DMS79 (cell line): ENCODE measurements at regions not wholly inside any gene's neighbourhood (a gene's known extent, or its start where the extent isn't known, plus 50 kb on each side); places are given as distances from the start of the nearest gene placed in this dataset.

Experiments
- DNase-seq: peaks from one replicate; lab custom pipeline; 2025; lab: John Stamatoyannopoulos, UW

- no peak for DNase-seq
Measured at GRCh38 chr6:156648616-156649015, 128.6 kb upstream of the ARID1B start.

GRCh38 chr6:156647991-156648390 lies 129.2 kb upstream of the ARID1B start:
- DNase-seq, result no peak

DNA sequence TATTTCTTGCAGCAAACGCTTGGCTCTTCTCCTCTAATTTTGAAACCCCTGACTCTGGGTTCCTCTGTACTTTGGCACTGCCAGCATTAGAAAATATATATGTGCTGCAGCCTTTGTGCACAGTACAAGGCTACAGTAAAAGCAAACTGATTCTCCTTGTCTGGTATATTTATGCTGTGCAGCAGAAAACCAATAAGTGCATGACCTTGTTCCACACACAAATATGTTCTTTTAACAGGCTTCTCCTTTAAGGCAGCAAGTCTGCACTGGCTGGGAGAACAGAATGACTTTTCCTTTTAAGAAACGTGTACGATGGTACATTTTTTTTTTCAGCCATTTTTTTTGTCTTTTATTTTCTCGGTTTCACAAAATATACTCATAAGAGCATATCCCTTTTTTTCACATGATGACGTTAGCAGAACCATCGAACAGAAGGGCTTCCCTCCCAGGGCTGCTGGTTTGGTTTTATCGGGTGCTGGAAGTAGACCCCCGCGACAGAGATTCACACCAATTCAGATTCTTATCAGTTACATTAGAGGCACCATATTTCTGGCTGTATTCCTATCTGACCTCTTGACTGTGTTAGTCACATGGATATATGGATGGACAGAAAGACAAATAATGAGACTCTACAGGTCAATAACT lies 129.9 kb upstream of the ARID1B start:
- no peak for DNase-seq

- DNase-seq, result no peak
Measured at GRCh38 chr6:156646496-156646895, 130.7 kb upstream of the ARID1B start.

DNA sequence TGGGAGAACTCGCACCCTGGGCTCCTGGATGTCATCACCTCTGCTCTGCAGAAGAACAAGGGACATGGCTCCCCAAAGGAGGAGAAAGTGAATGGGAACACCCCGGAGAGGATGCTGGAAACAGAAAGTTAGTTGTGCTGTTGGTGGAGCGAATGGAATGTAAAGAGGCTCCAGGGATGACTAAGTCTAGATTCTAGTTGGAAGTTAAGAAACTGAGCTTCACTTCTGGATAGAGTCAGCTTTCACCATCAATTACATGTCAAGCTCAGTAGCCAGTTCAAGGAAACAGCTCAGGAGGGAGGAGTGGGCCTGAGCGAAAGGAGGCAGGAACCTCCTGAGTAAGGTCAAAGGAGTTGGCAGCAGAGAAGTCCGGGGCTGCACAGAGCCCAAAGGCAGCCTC lies 132.1 kb upstream of the ARID1B start:
- no peak for DNase-seq

DNA sequence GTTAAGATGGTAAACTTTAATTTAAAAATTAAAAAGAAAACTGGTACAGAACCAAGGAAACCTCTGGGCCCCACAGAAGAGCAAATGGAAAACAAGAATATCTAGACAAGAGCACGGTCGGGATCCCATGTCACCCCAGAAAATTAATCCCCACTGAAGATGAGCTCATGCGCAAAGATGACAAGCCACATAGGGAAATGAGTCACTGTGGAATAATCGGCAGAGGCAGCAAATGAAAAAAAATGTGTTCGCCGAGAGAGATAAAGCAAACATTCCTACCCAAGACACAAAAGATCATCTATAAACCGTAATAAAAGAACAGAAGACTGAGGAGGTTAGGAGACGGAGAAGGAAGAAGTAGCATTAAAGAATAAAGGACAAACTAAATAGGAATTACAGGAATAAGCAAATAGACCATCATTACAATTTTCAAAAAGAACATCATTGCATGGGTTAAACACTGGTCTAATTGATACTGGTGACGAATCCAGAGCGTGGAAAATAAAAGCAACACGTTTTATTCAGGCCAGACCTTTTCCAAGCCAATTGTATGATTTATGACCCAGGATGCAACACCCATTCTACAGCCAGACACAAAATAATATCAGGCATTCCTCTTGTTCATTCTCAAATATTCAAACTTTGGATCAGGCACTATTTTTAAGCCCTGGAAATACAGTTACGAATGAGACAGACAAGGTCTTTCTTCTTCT lies 138.0 kb upstream of the ARID1B start:
- DNase-seq, result no peak

- DNase-seq, result no peak
Measured at GRCh38 chr6:156638581-156638980, 138.6 kb upstream of the ARID1B start.

DNA sequence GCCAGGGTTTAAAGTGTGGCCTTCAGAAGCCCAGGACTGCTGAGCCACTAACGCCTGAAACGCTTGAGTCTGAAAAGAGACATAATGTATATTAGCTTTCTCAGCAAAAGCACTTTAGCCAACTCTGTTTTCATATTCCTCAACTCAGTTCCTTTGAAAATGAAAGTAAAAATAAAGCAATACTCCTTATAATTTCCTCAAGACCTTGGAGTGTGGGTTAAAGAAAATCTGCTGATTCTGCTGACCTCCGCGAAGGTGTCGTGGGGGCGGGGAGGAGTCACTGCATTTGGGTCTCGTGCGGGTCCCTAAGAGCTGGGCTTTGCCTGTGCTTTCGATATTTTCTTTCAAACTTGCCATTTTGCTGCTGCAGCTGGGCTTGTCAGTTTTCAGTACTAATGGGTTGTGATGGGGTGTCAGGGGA lies 142.2 kb upstream of the ARID1B start:
- no peak for DNase-seq

- DNase-seq, result no peak
Measured at GRCh38 chr6:156634048-156634447, 143.1 kb upstream of the ARID1B start.

DNA sequence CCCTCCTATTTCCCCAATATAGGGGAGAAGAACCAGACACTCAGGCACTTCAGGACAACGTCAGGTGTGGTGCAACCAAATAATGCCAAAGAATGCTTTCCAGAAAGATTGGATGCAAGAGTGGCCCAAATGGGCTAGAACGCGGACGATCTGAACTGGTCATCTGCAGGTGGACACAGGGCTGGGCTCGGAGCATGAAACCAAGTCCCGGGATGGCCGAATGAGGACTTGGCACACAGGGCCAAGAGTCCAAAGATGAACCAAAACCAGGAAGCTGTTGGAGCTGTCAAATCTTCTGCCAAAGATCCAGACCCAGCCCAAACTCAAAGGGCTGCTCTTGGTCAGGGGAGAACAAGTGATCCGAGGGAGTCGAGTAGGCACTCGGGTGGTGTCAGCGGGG lies 143.9 kb upstream of the ARID1B start:
- no peak for DNase-seq

DNA sequence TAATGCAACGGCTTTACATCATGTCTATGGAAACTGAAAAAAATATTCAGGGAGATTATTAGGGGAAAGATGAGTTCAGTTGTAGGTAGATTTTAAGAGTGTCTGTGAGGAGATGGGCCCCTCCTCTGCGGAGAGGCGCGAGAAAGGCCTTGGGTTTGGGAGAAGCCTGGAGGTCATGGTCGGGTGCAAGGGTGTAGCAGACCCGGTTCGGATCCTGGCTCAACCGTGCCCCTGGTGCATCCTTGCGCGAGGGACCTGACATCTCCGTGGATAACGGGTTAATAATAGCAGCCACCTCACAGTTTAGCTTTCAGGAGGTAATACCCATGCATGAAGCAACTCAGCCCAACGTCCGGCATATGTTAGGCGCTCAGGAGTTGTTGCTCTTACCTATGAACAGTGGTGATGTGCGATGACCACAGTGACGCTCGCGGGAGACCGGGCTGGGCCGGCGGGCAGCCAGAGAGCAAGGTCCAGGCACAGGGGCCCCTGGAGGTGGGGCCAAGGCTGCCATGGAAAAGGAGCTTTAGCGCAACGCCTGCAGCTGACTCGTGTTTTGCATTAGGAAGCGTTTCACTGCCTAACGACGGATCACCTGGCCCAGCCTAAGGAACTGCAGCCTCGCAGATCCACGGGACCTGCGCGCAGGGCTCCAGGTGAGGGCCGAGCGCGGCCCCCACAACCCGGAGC lies 146.4 kb upstream of the ARID1B start:
- no peak for DNase-seq

- no peak for DNase-seq
Measured at GRCh38 chr6:156628805-156629204, 148.4 kb upstream of the ARID1B start.

DNA sequence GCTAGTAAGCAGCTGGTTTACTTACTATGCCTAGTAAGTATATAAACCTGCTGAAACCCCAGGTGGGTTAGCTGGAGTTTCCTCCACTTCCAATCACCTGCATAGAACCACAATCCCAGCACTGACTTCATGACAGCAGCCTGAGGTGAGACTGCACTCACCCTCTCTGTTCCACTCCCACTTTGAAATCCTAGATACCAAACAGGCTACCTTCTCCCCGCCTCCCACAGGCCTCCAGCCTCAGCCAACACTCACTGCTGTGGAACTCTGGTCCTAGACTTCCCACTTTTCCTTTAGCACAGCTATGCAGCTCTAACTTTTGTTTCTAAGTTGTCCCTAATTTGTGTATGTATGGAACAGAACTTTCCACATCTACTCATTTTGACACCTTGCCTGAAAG lies 149.7 kb upstream of the ARID1B start:
- no peak for DNase-seq

GRCh38 chr6:156622185-156622584 lies 155.0 kb upstream of the ARID1B start:
- DNase-seq, result no peak

GRCh38 chr6:156620331-156620730 lies 156.8 kb upstream of the ARID1B start:
- no peak for DNase-seq

- DNase-seq, result peak; percentile 99
Measured at GRCh38 chr6:156618600-156619205, 158.5 kb upstream of the ARID1B start.

DNA sequence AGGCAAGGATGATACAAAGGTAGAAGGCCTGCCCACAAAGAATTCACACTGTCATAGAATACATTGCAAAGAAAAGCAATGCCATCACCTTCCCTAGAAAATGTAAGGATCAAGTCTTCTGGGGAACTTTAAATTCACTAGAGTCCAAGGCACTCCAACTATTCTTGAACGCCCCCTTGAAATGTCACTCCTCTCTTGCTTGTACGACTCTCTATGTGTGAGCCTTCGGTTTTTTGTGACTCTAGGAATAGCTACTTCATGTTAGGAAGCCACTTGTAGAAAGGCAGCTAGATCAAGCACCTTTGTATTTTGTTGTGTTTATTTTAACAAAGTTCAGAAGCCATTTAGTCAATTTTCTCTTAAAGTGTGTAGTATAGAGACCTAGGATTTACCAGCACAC lies 159.2 kb upstream of the ARID1B start:
- peak; percentile 50 for DNase-seq

DNA sequence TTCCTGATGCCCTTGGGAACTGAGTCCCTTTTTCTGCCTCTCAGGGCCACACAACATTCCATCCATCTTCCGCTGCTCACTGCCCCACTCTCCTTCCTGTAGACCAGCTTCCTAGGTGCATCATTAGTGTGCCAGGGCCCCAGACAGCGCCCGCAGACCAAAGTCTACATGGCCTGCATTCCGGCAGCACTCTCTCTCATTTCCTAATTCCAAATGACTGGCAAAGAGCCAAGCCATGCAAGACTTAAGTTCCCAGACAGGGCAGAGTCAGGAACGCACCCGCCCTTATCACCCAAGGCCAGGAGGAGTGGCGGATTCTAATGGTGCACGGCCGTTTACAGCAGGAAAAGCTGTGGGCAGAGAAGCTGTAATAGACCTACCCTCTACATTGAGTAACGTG lies 159.8 kb upstream of the ARID1B start:
- DNase-seq, result peak; percentile 67

GRCh38 chr6:156616495-156616894 lies 160.7 kb upstream of the ARID1B start:
- DNase-seq, result peak; percentile 1

DNA sequence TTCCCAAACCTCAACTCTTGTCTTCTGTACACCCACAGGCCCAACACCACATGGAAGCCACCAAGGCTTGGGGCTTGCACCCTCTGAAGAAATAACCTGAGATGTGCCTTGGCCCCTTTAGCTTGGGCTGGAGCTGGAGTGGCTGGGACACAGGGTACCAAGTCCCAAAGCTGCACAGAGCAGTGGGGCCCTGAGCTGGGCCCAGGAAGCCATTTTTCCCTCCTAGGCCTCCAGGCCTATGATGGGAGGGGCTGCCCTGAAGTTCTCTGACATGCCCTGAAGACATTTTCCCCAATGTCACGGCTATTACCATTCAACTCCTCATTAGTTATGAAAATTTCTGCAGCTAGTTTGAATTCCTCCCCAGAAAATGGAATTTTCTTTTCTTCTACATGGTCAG lies 163.2 kb upstream of the ARID1B start:
- no peak for DNase-seq

- no peak for DNase-seq
Measured at GRCh38 chr6:156612361-156612760, 164.8 kb upstream of the ARID1B start.

DNA sequence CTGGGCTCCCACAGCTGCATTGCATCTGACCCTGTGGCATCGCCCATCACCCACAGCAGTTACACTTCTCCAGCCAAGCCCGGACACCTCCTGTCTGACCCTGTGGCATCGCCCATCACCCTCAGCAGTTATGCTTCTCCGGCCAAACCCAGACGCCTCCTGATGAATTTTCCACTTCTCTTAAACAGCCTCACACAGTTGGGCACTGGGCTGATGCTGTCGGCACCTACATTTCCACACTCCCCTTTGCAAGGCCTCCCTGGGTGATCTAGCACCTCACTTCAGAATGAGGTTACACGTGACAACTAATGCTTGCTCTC lies 175.2 kb upstream of the ARID1B start:
- DNase-seq, result no peak
